Bone marrow (tissue), 2 donors: ENCODE measurements at regions not wholly inside any gene's neighbourhood (a gene's known extent, or its start where the extent isn't known, plus 50 kb on each side); places are given as distances from the start of the nearest gene placed in this dataset.

Experiments used
- DNase-seq, 2 donors: peaks; one replicate each; lab custom pipeline; 2025; lab: John Stamatoyannopoulos, UW

- no peak for DNase-seq
Measured at GRCh38 chr21:16752475-16752857, 760.4 kb upstream of the CXADR start.

- no peak for DNase-seq
Measured at GRCh38 chr21:16755061-16755460, 757.8 kb upstream of the CXADR start.

GRCh38 chr21:16767201-16767600, 745.6 kb upstream of the CXADR start:
- DNase-seq = no peak

- no peak for DNase-seq
Measured at GRCh38 chr21:16768096-16768495, 744.7 kb upstream of the CXADR start.

- no peak for DNase-seq
Measured at GRCh38 chr21:16770266-16770665, 742.6 kb upstream of the CXADR start.

GRCh38 chr21:16773206-16773605, 739.6 kb upstream of the CXADR start:
- DNase-seq = no peak

- DNase-seq = no peak
Measured at GRCh38 chr21:16775076-16775475, 737.8 kb upstream of the CXADR start.

- DNase-seq = no peak
Measured at GRCh38 chr21:16777041-16777720, 735.7 kb upstream of the CXADR start.

- no peak for DNase-seq
Measured at GRCh38 chr21:16788584-16788983, 724.3 kb upstream of the CXADR start.

GRCh38 chr21:16789636-16790035, 723.2 kb upstream of the CXADR start:
- DNase-seq = no peak

GRCh38 chr21:16792101-16792500, 720.7 kb upstream of the CXADR start:
- DNase-seq = no peak

- no peak for DNase-seq
Measured at GRCh38 chr21:16794950-16795349, 717.9 kb upstream of the CXADR start.

GRCh38 chr21:16796776-16797175, 716.1 kb upstream of the CXADR start:
- DNase-seq = no peak

- no peak for DNase-seq
Measured at GRCh38 chr21:16797540-16797939, 715.3 kb upstream of the CXADR start.

GRCh38 chr21:16797966-16798365, 714.9 kb upstream of the CXADR start:
- no peak for DNase-seq

- no peak for DNase-seq
Measured at GRCh38 chr21:16800536-16801275, 712.1 kb upstream of the CXADR start.

- no peak for DNase-seq
Measured at GRCh38 chr21:16811011-16811410, 701.8 kb upstream of the CXADR start.

- no peak for DNase-seq
Measured at GRCh38 chr21:16811970-16812369, 700.9 kb upstream of the CXADR start.

GRCh38 chr21:16815243-16815642, 697.6 kb upstream of the CXADR start:
- DNase-seq = no peak

GRCh38 chr21:16821588-16821987, 691.3 kb upstream of the CXADR start:
- no peak for DNase-seq

GRCh38 chr21:16829532-16829931, 683.3 kb upstream of the CXADR start:
- no peak for DNase-seq

GRCh38 chr21:16832791-16833190, 680.1 kb upstream of the CXADR start:
- no peak for DNase-seq

- DNase-seq = no peak
Measured at GRCh38 chr21:16834791-16835190, 678.1 kb upstream of the CXADR start.

- no peak for DNase-seq
Measured at GRCh38 chr21:16837321-16837720, 675.5 kb upstream of the CXADR start.
